ENCODE measurements at regions not wholly inside any gene's neighbourhood (a gene's known extent, or its start where the extent isn't known, plus 50 kb on each side); places are given as distances from the start of the nearest gene placed in this dataset.
A peak's percentile ranks its signal among the peaks of the same experiment; 100 is the strongest.
"Not testable (repeated sequence)": the region's sequence is repeated elsewhere in the genome, so short reads cannot be mapped to it uniquely, and the experiment has no call there.

GRCh38 chr6:81051952-81052351, 700.5 kb downstream of the TENT5A start:
- in situ Hi-C loops (cut with HindIII; ENCODE audit: low pct_unique_long_range_greater_than_20kb, low sequenced_read_pairs), result no loop called here
- DNase-seq (ENCODE audit: low read depth), result no peak

DNA sequence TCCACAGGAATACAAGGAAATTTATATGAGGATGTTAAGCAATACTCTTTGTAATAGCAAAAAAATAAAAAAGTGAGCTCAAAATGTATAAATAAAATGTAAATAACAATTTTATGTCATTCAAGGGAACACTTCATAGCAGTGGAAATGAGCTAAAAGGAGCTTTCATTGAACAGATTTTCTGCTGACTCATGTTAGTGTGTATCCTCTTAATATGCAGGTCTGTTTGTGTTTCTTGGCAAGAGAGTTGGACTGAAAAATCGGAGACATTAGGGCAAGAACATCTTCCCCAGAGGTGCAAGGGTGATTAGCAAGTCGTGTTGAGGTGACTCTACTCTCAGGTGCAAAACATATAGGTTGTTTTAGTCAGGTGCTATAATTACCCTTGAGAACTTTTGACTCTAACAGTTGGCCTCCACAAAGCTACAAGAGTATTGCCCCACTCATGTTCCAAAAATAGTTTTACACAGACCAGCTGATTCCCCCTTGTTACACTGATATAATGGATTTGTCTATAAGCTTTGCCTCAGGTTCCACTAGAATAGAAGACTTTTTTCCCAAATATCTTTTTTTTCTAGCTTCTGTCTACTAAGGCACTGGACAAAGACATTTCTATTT, 702.9 kb downstream of the TENT5A start:
- peak; percentile 16 for DNase-seq (ENCODE audit: low read depth)

GRCh38 chr6:81031416-81031815, 721.1 kb downstream of the TENT5A start:
- in situ Hi-C loops (cut with HindIII; ENCODE audit: low pct_unique_long_range_greater_than_20kb, low sequenced_read_pairs), result no loop called here
- no peak for DNase-seq (ENCODE audit: low read depth)

More for the DNA sequence above, 702.9 kb downstream of the TENT5A start:
- in situ Hi-C loops (cut with HindIII; ENCODE audit: low pct_unique_long_range_greater_than_20kb, low sequenced_read_pairs), result no loop called here

DNA sequence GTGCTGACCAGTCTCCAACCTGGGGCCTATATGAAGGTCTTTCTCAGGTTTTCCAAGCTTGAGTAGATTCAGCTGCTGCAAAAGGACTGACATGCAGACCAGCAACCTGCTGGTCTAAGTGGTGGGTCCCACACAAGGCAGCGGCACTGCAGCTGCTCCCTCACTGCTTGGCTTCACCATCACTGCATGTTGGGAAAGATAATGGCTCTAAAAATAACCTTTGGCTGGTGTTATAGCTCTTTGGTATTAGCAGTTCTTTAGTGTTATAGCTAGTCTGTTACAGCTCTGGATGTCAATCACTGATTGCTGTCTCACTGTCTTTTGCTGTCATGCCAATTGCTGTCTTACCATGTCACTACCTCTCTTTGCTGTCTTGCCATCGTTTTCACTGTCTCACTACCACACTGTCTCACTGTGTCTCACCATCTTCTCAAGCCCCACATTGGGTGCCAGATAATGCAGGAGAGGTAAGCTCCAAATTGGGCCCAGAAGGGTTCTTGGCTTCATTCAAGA, 726.4 kb downstream of the TENT5A start:
- no peak for DNase-seq (ENCODE audit: low read depth)
- in situ Hi-C loops (cut with HindIII; ENCODE audit: low pct_unique_long_range_greater_than_20kb, low sequenced_read_pairs), result no loop called here

DNA sequence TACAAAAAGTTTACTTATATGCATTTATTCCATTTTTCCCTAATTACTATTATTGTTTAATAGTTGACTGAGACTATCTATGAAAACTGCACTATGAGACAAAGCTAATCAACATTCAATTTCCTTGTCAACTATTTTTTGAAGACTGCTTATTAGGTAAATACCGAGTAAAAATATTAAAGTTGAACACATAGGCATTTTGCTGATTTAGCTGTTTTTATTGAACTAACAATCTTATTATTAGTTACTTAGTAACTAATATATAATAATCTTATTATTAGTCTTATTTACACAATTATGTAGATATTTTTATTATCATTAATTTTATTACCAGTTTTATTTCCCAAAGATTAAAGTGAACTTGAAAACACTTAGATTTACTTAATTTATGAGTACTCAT, 728.8 kb downstream of the TENT5A start:
- DNase-seq (ENCODE audit: low read depth), result no peak
- in situ Hi-C loops (cut with HindIII; ENCODE audit: low pct_unique_long_range_greater_than_20kb, low sequenced_read_pairs), result no loop called here

DNA sequence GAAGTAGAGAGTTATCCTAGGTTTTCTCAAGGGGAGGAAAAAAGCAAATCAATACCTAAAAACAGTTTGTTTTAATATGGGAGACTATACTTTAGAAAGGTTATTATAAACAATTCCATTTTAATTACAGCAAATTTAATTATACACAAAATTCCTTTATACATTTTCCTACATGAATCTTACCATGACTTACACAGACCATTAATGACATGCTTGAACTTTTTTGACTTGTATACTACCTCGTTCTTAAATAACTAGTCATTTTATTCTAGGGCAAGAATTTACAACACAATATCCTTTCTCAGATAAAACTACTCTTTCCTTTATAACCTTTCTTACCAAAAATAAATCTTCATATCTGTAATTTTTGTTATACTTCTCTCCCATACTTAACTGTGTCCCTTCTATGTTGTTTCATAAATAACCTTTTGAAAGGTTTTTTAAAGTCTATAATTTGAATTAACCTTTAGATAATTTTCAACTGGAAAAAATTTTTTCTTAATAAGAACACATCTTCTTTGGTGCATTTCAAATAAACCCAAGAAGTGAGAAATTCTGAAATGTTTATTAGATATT, 729.4 kb downstream of the TENT5A start:
- in situ Hi-C loops (cut with HindIII; ENCODE audit: low pct_unique_long_range_greater_than_20kb, low sequenced_read_pairs), result no loop called here
- DNase-seq (ENCODE audit: low read depth), result peak; percentile 6

GRCh38 chr6:81017586-81017985, 734.9 kb downstream of the TENT5A start:
- in situ Hi-C loops (cut with HindIII; ENCODE audit: low pct_unique_long_range_greater_than_20kb, low sequenced_read_pairs); DNase-seq (ENCODE audit: low read depth): not testable (repeated sequence)

GRCh38 chr6:81003894-81004293, 748.6 kb downstream of the TENT5A start:
- no peak for DNase-seq (ENCODE audit: low read depth)
- in situ Hi-C loops (cut with HindIII; ENCODE audit: low pct_unique_long_range_greater_than_20kb, low sequenced_read_pairs), result no loop called here

GRCh38 chr6:81003156-81003555, 749.3 kb downstream of the TENT5A start:
- in situ Hi-C loops (cut with HindIII; ENCODE audit: low pct_unique_long_range_greater_than_20kb, low sequenced_read_pairs), result no loop called here
- DNase-seq (ENCODE audit: low read depth), result no peak

GRCh38 chr6:81002126-81002525, 750.4 kb downstream of the TENT5A start:
- DNase-seq (ENCODE audit: low read depth), result no peak
- in situ Hi-C loops (cut with HindIII; ENCODE audit: low pct_unique_long_range_greater_than_20kb, low sequenced_read_pairs), result no loop called here

GRCh38 chr6:80991316-80991715, 761.2 kb downstream of the TENT5A start:
- DNase-seq (ENCODE audit: low read depth), result no peak
- in situ Hi-C loops (cut with HindIII; ENCODE audit: low pct_unique_long_range_greater_than_20kb, low sequenced_read_pairs), result no loop called here

- DNase-seq (ENCODE audit: low read depth), result no peak
- in situ Hi-C loops (cut with HindIII; ENCODE audit: low pct_unique_long_range_greater_than_20kb, low sequenced_read_pairs), result no loop called here
Observed at GRCh38 chr6:80988892-80989291, 763.6 kb downstream of the TENT5A start.

DNA sequence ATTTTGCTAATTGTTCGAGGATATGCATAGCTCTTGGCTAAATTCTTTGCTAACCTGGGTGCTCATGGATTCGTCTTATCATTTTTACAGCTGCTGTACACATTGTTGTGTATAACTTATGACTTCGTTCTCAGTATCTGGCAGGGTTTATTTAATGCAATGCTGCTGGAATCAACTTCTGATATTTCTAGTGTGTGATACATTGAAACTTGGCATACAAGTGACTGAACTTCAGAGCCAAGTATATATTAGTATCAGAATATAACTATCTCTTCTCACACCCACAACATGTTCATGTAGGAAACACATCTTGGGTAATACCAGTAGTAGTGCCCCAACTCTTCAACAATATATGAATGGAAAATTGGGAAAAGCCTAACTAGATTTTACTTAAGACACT, 764.2 kb downstream of the TENT5A start:
- no peak for DNase-seq (ENCODE audit: low read depth)
- in situ Hi-C loops (cut with HindIII; ENCODE audit: low pct_unique_long_range_greater_than_20kb, low sequenced_read_pairs), result no loop called here

- in situ Hi-C loops (cut with HindIII; ENCODE audit: low pct_unique_long_range_greater_than_20kb, low sequenced_read_pairs); DNase-seq (ENCODE audit: low read depth): not testable (repeated sequence)
Observed at GRCh38 chr6:80981226-80981625, 771.3 kb downstream of the TENT5A start.

- no peak for DNase-seq (ENCODE audit: low read depth)
- in situ Hi-C loops (cut with HindIII; ENCODE audit: low pct_unique_long_range_greater_than_20kb, low sequenced_read_pairs), result no loop called here
Observed at GRCh38 chr6:80976336-80976735, 776.1 kb downstream of the TENT5A start.

- DNase-seq (ENCODE audit: low read depth), result no peak
- in situ Hi-C loops (cut with HindIII; ENCODE audit: low pct_unique_long_range_greater_than_20kb, low sequenced_read_pairs), result no loop called here
Observed at GRCh38 chr6:80974579-80974978, 777.9 kb downstream of the TENT5A start.

GRCh38 chr6:80969439-80969838, 783.0 kb downstream of the TENT5A start:
- in situ Hi-C loops (cut with HindIII; ENCODE audit: low pct_unique_long_range_greater_than_20kb, low sequenced_read_pairs), result no loop called here
- no peak for DNase-seq (ENCODE audit: low read depth)

DNA sequence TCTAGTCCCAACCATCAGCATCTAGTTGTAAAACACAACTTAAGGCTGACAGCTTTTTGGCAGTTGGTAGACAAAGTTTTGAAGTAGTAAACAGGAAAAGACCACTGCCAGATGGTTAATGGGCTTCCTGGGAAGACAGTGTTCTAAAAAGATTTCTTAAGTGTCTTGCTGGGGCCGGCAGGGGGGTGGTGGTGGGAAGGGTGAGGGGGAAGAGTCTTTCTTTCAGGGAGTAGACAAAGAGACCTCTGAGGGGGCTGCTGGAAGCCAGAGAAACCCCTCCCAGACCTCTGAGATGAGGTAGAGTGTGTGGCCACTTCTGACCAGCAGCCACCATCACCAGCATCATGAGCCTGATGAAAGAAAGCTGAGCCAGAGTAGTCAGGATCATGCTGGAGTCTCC, 784.9 kb downstream of the TENT5A start:
- no peak for DNase-seq (ENCODE audit: low read depth)
- in situ Hi-C loops (cut with HindIII; ENCODE audit: low pct_unique_long_range_greater_than_20kb, low sequenced_read_pairs), result no loop called here

DNA sequence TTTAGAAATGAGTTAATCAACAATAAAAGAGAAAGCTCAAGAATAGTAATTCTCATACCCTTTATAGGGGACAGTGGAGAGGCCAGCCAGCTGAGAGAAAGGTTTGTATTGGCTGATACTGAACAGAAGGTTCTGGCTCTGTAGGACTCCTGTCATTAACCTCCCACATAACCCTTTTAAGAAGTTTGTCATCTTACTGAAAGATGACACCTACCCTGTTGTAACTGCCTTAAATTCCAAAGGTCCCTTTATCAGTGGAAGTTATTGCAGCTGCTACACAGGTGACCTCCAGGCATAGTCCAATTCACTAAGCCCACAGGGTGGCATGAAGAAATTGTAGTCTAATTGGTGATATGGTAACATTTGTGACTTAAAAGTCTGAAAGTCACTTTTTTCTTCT, 790.1 kb downstream of the TENT5A start:
- DNase-seq (ENCODE audit: low read depth), result no peak
- in situ Hi-C loops (cut with HindIII; ENCODE audit: low pct_unique_long_range_greater_than_20kb, low sequenced_read_pairs), result no loop called here

GRCh38 chr6:80961166-80961565, 791.3 kb downstream of the TENT5A start:
- in situ Hi-C loops (cut with HindIII; ENCODE audit: low pct_unique_long_range_greater_than_20kb, low sequenced_read_pairs), result no loop called here
- DNase-seq (ENCODE audit: low read depth), result no peak

Measured in Caki2 (cell line).